ENCODE measurements at regions not wholly inside any gene's neighbourhood (a gene's known extent, or its start where the extent isn't known, plus 50 kb on each side); places are given as distances from the start of the nearest gene placed in this dataset.
A peak's percentile ranks its signal among the peaks of the same experiment; 100 is the strongest.
"Not testable (repeated sequence)": the region's sequence is repeated elsewhere in the genome, so short reads cannot be mapped to it uniquely, and the experiment has no call there.

GRCh38 chr20:40856653-40857052, 167.6 kb upstream of the MAFB start:
- no peak for DNase-seq (ENCODE audit: low spot score)

- no peak for DNase-seq (ENCODE audit: low spot score)
Observed at GRCh38 chr20:40860487-40860902, 168.1 kb upstream of the TOP1 start.

GRCh38 chr20:40861427-40862008, 167.1 kb upstream of the TOP1 start:
- no peak for DNase-seq (ENCODE audit: low spot score)

GRCh38 chr20:40863355-40863919, 165.2 kb upstream of the TOP1 start:
- no peak for DNase-seq (ENCODE audit: low spot score)

GRCh38 chr20:40864470-40864869, 164.2 kb upstream of the TOP1 start:
- no peak for DNase-seq (ENCODE audit: low spot score)

- no peak for DNase-seq (ENCODE audit: low spot score)
Observed at GRCh38 chr20:40865095-40865494, 163.5 kb upstream of the TOP1 start.

- DNase-seq (ENCODE audit: low spot score), result no peak
Observed at GRCh38 chr20:40866056-40866455, 162.6 kb upstream of the TOP1 start.

GRCh38 chr20:40868551-40869217, 159.9 kb upstream of the TOP1 start:
- no peak for DNase-seq (ENCODE audit: low spot score)

- DNase-seq (ENCODE audit: low spot score), result no peak
Observed at GRCh38 chr20:40869218-40870147, 159.1 kb upstream of the TOP1 start.

- DNase-seq (ENCODE audit: low spot score), result no peak
Observed at GRCh38 chr20:40875116-40876085, 153.2 kb upstream of the TOP1 start.

- DNase-seq (ENCODE audit: low spot score), result not testable (repeated sequence)
Observed at GRCh38 chr20:40878099-40878498, 150.5 kb upstream of the TOP1 start.

GRCh38 chr20:40880063-40880728, 148.4 kb upstream of the TOP1 start:
- DNase-seq (ENCODE audit: low spot score), result no peak

GRCh38 chr20:40880729-40881109, 147.9 kb upstream of the TOP1 start:
- no peak for DNase-seq (ENCODE audit: low spot score)

- DNase-seq (ENCODE audit: low spot score), result no peak
Observed at GRCh38 chr20:40882152-40882551, 146.5 kb upstream of the TOP1 start.

- peak; percentile 7 for DNase-seq (ENCODE audit: low spot score)
Observed at GRCh38 chr20:40883097-40883496, 145.5 kb upstream of the TOP1 start.

GRCh38 chr20:40887105-40887504, 141.5 kb upstream of the TOP1 start:
- DNase-seq (ENCODE audit: low spot score), result no peak

- DNase-seq (ENCODE audit: low spot score), result not testable (repeated sequence)
Observed at GRCh38 chr20:40889266-40889665, 139.4 kb upstream of the TOP1 start.

- DNase-seq (ENCODE audit: low spot score), result no peak
Observed at GRCh38 chr20:40890181-40890580, 138.4 kb upstream of the TOP1 start.

- no peak for DNase-seq (ENCODE audit: low spot score)
Observed at GRCh38 chr20:40890635-40891034, 138.0 kb upstream of the TOP1 start.

GRCh38 chr20:40891351-40891750, 137.3 kb upstream of the TOP1 start:
- DNase-seq (ENCODE audit: low spot score), result no peak

GRCh38 chr20:40892642-40893041, 136.0 kb upstream of the TOP1 start:
- DNase-seq (ENCODE audit: low spot score), result no peak
